ENCODE measurements at regions not wholly inside any gene's neighbourhood (a gene's known extent, or its start where the extent isn't known, plus 50 kb on each side); places are given as distances from the start of the nearest gene placed in this dataset.

- Mint-ChIP-seq H3K4me3 (no peak overlapping the region), H3K27ac (no peak overlapping the region), H3K36me3 (peaks cover 0 to 4% (median 4%) of the 10 kb centered on the region in 5 donors), H3K9me3 (peaks cover 0 to 7% (median 3%) of the 10 kb centered on the region in 11 donors), H3K27me3 (no peaks in the 10 kb centered on the region), H3K4me1 (peaks cover 0 to 18% (median 17%) of the 10 kb centered on the region in 7 donors)
- ChIA-PET POLR2A (interaction anchor here (0.7 kb wide), 1 partner anchor 44 kb away, joined by 3 read pairs; no protein-coding TSS in a partner anchor), CTCF (no interaction called here)
- no peak overlapping the region for H3K27ac ChIP-seq (ENCODE audit: low read depth, low read length)
- no peaks in the 10 kb centered on the region for H3K9me3 ChIP-seq (ENCODE audit: control insufficient read depth in 2 of 3, low read length in 3 of 3)
- no peak overlapping the region for H3K4me3 ChIP-seq (ENCODE audit: low read length)
- DNase-seq (no peak), ATAC-seq (no peak)
- H3K36me3 ChIP-seq (ENCODE audit: control insufficient read depth in 2 of 3, insufficient read depth in 3 of 3, low read length in 3 of 3), result no peaks in the 10 kb centered on the region
- H3K27me3 ChIP-seq (ENCODE audit: control insufficient read depth in 2 of 2, insufficient read depth in 2 of 2, low read length in 2 of 2), result no peaks in the 10 kb centered on the region
- H3K4me1 ChIP-seq (ENCODE audit: control insufficient read depth in 2 of 2, insufficient read depth in 2 of 2, low read length in 2 of 2), result no peaks in the 10 kb centered on the region
- intact Hi-C loops (cut with micrococcal nuclease), result no loop called here
Measured at GRCh38 chr9:31519826-31520225, 864.6 kb upstream of the ACO1 start.

- intact Hi-C loops (cut with micrococcal nuclease), result no loop called here
- no peak overlapping the region for H3K27ac ChIP-seq (ENCODE audit: low read depth, low read length)
- no peak for DNase-seq
- H3K36me3 ChIP-seq (ENCODE audit: control insufficient read depth in 2 of 3, insufficient read depth in 3 of 3, low read length in 3 of 3), result no peaks in the 10 kb centered on the region
- H3K4me3 ChIP-seq (ENCODE audit: low read length), result no peak overlapping the region
- ChIA-PET CTCF (no interaction called here), POLR2A (interaction anchor here (0.7 kb wide), 1 partner anchor 44 kb away, joined by 3 read pairs; no protein-coding TSS in a partner anchor)
- peaks cover 0 to 17% (median 13%) of the 10 kb centered on the region in 7 donors for H3K4me1 Mint-ChIP-seq
- no peaks in the 10 kb centered on the region for H3K4me1 ChIP-seq (ENCODE audit: control insufficient read depth in 2 of 2, insufficient read depth in 2 of 2, low read length in 2 of 2)
- no peaks in the 10 kb centered on the region for H3K27me3 ChIP-seq (ENCODE audit: control insufficient read depth in 2 of 2, insufficient read depth in 2 of 2, low read length in 2 of 2)
- peaks cover 0 to 4% (median 4%) of the 10 kb centered on the region in 5 donors for H3K36me3 Mint-ChIP-seq
- H3K27me3 Mint-ChIP-seq, result no peaks in the 10 kb centered on the region
- H3K27ac Mint-ChIP-seq, result no peak overlapping the region
- no peaks in the 10 kb centered on the region for H3K9me3 ChIP-seq (ENCODE audit: control insufficient read depth in 2 of 3, low read length in 3 of 3)
- no peak overlapping the region for H3K4me3 Mint-ChIP-seq
- H3K9me3 Mint-ChIP-seq, result peaks cover 0 to 7% (median 3%) of the 10 kb centered on the region in 11 donors
- ATAC-seq, result no peak
Measured at GRCh38 chr9:31520301-31521085, 864.0 kb upstream of the ACO1 start.

GRCh38 chr9:31535651-31536050, 848.8 kb upstream of the ACO1 start:
- intact Hi-C loops (cut with micrococcal nuclease), result no loop called here
- CTCF ChIA-PET, result interaction anchor here (0.9 kb wide), 1 partner anchor 65 kb away, joined by 4 read pairs; no protein-coding TSS in a partner anchor

GRCh38 chr9:31536471-31536870, 848.0 kb upstream of the ACO1 start:
- ChIA-PET CTCF (interaction anchor here (0.9 kb wide), 1 partner anchor 64 kb away, joined by 4 read pairs; no protein-coding TSS in a partner anchor), POLR2A (no interaction called here)
- no peaks in the 10 kb centered on the region for H3K9me3 ChIP-seq (ENCODE audit: control insufficient read depth in 2 of 3, low read length in 3 of 3)
- no peak for ATAC-seq
- H3K9me3 Mint-ChIP-seq, result peaks cover 0 to 7% (median 0%) of the 10 kb centered on the region in 11 donors
- no peaks in the 10 kb centered on the region for H3K36me3 ChIP-seq (ENCODE audit: control insufficient read depth in 2 of 3, insufficient read depth in 3 of 3, low read length in 3 of 3)
- H3K27me3 Mint-ChIP-seq, result no peaks in the 10 kb centered on the region
- H3K36me3 Mint-ChIP-seq, result peaks cover 0 to 5% (median 0%) of the 10 kb centered on the region in 5 donors
- no peaks in the 10 kb centered on the region for H3K4me1 ChIP-seq (ENCODE audit: control insufficient read depth in 2 of 2, insufficient read depth in 2 of 2, low read length in 2 of 2)
- H3K4me3 ChIP-seq (ENCODE audit: low read length), result no peak overlapping the region
- no peak overlapping the region for H3K4me3 Mint-ChIP-seq
- H3K4me1 Mint-ChIP-seq, result peaks cover 0 to under 1% (median 0%) of the 10 kb centered on the region in 7 donors
- intact Hi-C loops (cut with micrococcal nuclease), result no loop called here
- no peak for DNase-seq
- no peak overlapping the region for H3K27ac Mint-ChIP-seq
- H3K27me3 ChIP-seq (ENCODE audit: control insufficient read depth in 2 of 2, insufficient read depth in 2 of 2, low read length in 2 of 2), result no peaks in the 10 kb centered on the region
- H3K27ac ChIP-seq (ENCODE audit: low read depth, low read length), result no peak overlapping the region

More at GRCh38 chr9:31535651-31536050, 848.8 kb upstream of the ACO1 start:
- H3K4me3 ChIP-seq (ENCODE audit: low read length), result no peak overlapping the region
- Mint-ChIP-seq H3K4me3 (no peak overlapping the region), H3K36me3 (peaks cover 0 to 5% (median 0%) of the 10 kb centered on the region in 5 donors), H3K9me3 (peaks cover 0 to 7% (median 0%) of the 10 kb centered on the region in 11 donors), H3K27ac (no peak overlapping the region), H3K4me1 (no peaks in the 10 kb centered on the region), H3K27me3 (no peaks in the 10 kb centered on the region)
- POLR2A ChIA-PET, result no interaction called here
- no peaks in the 10 kb centered on the region for H3K36me3 ChIP-seq (ENCODE audit: control insufficient read depth in 2 of 3, insufficient read depth in 3 of 3, low read length in 3 of 3)
- no peak for ATAC-seq
- no peaks in the 10 kb centered on the region for H3K4me1 ChIP-seq (ENCODE audit: control insufficient read depth in 2 of 2, insufficient read depth in 2 of 2, low read length in 2 of 2)
- no peak for DNase-seq
- no peak overlapping the region for H3K27ac ChIP-seq (ENCODE audit: low read depth, low read length)
- H3K27me3 ChIP-seq (ENCODE audit: control insufficient read depth in 2 of 2, insufficient read depth in 2 of 2, low read length in 2 of 2), result no peaks in the 10 kb centered on the region
- H3K9me3 ChIP-seq (ENCODE audit: control insufficient read depth in 2 of 3, low read length in 3 of 3), result no peaks in the 10 kb centered on the region

GRCh38 chr9:31541721-31542281, 842.6 kb upstream of the ACO1 start:
- H3K27me3 Mint-ChIP-seq, result no peaks in the 10 kb centered on the region
- ATAC-seq (no peak), DNase-seq (no peak)
- Histone ChIP-seq H3K4me3 (ENCODE audit: low read length) (no peak overlapping the region), H3K9me3 (ENCODE audit: control insufficient read depth in 2 of 3, low read length in 3 of 3) (no peaks in the 10 kb centered on the region), H3K36me3 (ENCODE audit: control insufficient read depth in 2 of 3, insufficient read depth in 3 of 3, low read length in 3 of 3) (no peaks in the 10 kb centered on the region), H3K4me1 (ENCODE audit: control insufficient read depth in 2 of 2, insufficient read depth in 2 of 2, low read length in 2 of 2) (peaks cover 0 to 6% of the 10 kb centered on the region in 2 donors), H3K27ac (ENCODE audit: low read depth, low read length) (no peak overlapping the region), H3K27me3 (ENCODE audit: control insufficient read depth in 2 of 2, insufficient read depth in 2 of 2, low read length in 2 of 2) (no peaks in the 10 kb centered on the region)
- H3K9me3 Mint-ChIP-seq, result peaks cover 0 to 3% (median 0%) of the 10 kb centered on the region in 11 donors
- H3K4me3 Mint-ChIP-seq, result no peak overlapping the region
- peaks cover 0 to 14% (median 6%) of the 10 kb centered on the region in 7 donors for H3K4me1 Mint-ChIP-seq
- intact Hi-C loops (cut with micrococcal nuclease), result loop anchor here (1.0 to 5.0 kb wide), 5 partner anchors 16 to 422 kb away; no protein-coding TSS in a partner anchor
- H3K27ac Mint-ChIP-seq, result peak overlapping the region in 1 of 9 donors; percentile 1
- no peaks in the 10 kb centered on the region for H3K36me3 Mint-ChIP-seq
- POLR2A ChIA-PET, result interaction anchor here (0.6 kb wide), 1 partner anchor 238 kb away, joined by 4 read pairs; no protein-coding TSS in a partner anchor
- CTCF ChIA-PET, result interaction anchor here (0.7 to 2.3 kb wide), 9 partner anchors 14 to 422 kb away, joined by 3 to 7 read pairs (median 3); no protein-coding TSS in a partner anchor

- Mint-ChIP-seq H3K4me3 (no peak overlapping the region), H3K4me1 (peaks cover 0 to 14% (median 6%) of the 10 kb centered on the region in 7 donors), H3K27ac (peak overlapping the region in 1 of 9 donors; percentile 1), H3K9me3 (no peaks in the 10 kb centered on the region), H3K27me3 (no peaks in the 10 kb centered on the region), H3K36me3 (no peaks in the 10 kb centered on the region)
- intact Hi-C loops (cut with micrococcal nuclease), result loop anchor here (1.0 to 5.0 kb wide), 5 partner anchors 15 to 422 kb away; no protein-coding TSS in a partner anchor
- H3K27me3 ChIP-seq (ENCODE audit: control insufficient read depth in 2 of 2, insufficient read depth in 2 of 2, low read length in 2 of 2), result no peaks in the 10 kb centered on the region
- no peak overlapping the region for H3K27ac ChIP-seq (ENCODE audit: low read depth, low read length)
- CTCF ChIA-PET, result interaction anchor here (0.7 to 2.3 kb wide), 9 partner anchors 15 to 423 kb away, joined by 3 to 7 read pairs (median 3); no protein-coding TSS in a partner anchor
- DNase-seq (peak in 5 of 9 donors; percentile 3 to 25 (median 18)), ATAC-seq (peak; percentile 79)
- POLR2A ChIA-PET, result interaction anchor here (0.6 kb wide), 1 partner anchor 239 kb away, joined by 4 read pairs; no protein-coding TSS in a partner anchor
- no peaks in the 10 kb centered on the region for H3K9me3 ChIP-seq (ENCODE audit: control insufficient read depth in 2 of 3, low read length in 3 of 3)
- no peak overlapping the region for H3K4me3 ChIP-seq (ENCODE audit: low read length)
- H3K4me1 ChIP-seq (ENCODE audit: control insufficient read depth in 2 of 2, insufficient read depth in 2 of 2, low read length in 2 of 2), result peaks cover 0 to 6% of the 10 kb centered on the region in 2 donors
- no peaks in the 10 kb centered on the region for H3K36me3 ChIP-seq (ENCODE audit: control insufficient read depth in 2 of 3, insufficient read depth in 3 of 3, low read length in 3 of 3)
Measured at GRCh38 chr9:31542384-31543055, 841.9 kb upstream of the ACO1 start.
